GM18870 (cell line): ENCODE measurements at regions not wholly inside any gene's neighbourhood (a gene's known extent, or its start where the extent isn't known, plus 50 kb on each side); places are given as distances from the start of the nearest gene placed in this dataset.

Source experiments
- ATAC-seq: cut with Tn5 transposase; IDR thresholded peaks from one replicate; pipeline ENCODE4 v1.9.1; 2021; ENCODE audit warnings: moderate library complexity; ENCODE audit not compliant: unreplicated experiment

DNA sequence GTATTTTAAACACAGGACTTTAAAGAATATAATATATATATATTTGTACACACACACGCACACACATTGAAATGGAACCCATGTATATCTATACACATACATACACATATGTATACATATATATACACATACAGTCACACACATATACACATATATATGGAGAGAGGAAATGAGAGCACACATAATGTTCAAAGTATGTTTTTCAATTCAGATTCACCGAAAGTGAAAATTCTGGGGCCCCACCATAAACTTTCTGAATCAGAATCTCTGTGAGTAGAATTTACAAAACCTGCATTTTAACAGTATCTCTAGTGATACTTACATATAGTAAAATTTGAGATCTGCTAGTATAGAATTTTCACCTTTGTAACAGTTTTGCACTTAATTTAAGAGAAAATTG, 60.4 kb upstream of the OBI1 start:
- ATAC-seq: no peak

- ATAC-seq: no peak
These were observed 55.8 kb upstream of the OBI1 start for GRCh38 chr13:78714717-78715116.

- ATAC-seq: no peak
These were observed 53.9 kb upstream of the OBI1 start for GRCh38 chr13:78712831-78713230.

DNA sequence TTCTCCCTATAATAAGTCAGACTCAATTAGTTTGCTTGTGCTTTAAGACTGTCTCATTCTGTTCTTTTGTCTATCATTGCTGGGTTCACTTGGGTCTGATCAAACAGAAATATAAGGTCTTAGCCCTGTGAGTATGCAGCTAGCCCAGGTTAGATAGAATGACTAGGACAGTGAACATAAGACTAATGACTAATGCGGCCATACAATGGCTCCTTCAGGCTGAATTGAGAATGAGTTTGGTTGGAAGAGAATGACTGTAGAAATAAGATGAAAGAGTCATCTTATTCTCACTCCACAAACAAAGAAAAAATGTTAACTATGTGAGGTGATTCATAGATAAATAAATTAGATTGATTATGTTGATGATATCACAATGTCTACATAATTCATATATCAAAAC, 50.1 kb upstream of the OBI1 start:
- ATAC-seq: no peak
